SK-N-MC (cell line): ENCODE measurements at regions not wholly inside any gene's neighbourhood (a gene's known extent, or its start where the extent isn't known, plus 50 kb on each side); places are given as distances from the start of the nearest gene placed in this dataset.

Experiments
- EZH2 ChIP-seq: fragments of 200-600 bp; sonication (generic); IDR thresholded peaks from one replicate; pipeline ENCODE4 v1.6.1; 2017; ENCODE audit warnings: antibody characterized with exemption
- FOXP2 ChIP-seq: optimal IDR thresholded peaks from 2 replicates; pipeline ENCODE3; 2011; ENCODE audit warnings: mild to moderate bottlenecking, moderate library complexity; ENCODE audit not compliant: insufficient read depth; ENCODE audit errors: extremely low read length, control extremely low read depth

DNA sequence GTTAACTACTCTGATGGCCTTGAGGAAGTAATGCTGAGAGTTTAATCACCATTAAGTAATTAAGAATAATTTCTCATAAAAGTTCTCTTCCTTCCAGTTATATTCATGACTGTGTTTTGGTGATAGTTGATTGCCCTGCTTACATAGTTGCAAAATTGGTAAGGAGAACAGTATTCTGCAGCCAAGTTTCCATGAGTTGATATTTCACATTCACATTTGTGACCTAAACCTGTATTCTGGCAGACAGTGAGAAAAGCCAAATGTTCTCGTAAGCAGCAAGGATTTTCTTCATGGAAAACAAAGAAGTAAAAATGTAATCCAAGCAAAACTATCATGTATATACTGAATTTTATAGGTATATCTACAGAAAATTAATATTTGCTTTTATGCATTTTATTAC is 187.8 kb upstream of the NUDT6 start:
- TF ChIP-seq EZH2 (no peak), FOXP2 (no peak)
